ENCODE measurements at regions not wholly inside any gene's neighbourhood (a gene's known extent, or its start where the extent isn't known, plus 50 kb on each side); places are given as distances from the start of the nearest gene placed in this dataset.
"Not testable (repeated sequence)": the region's sequence is repeated elsewhere in the genome, so short reads cannot be mapped to it uniquely, and the experiment has no call there.

DNA sequence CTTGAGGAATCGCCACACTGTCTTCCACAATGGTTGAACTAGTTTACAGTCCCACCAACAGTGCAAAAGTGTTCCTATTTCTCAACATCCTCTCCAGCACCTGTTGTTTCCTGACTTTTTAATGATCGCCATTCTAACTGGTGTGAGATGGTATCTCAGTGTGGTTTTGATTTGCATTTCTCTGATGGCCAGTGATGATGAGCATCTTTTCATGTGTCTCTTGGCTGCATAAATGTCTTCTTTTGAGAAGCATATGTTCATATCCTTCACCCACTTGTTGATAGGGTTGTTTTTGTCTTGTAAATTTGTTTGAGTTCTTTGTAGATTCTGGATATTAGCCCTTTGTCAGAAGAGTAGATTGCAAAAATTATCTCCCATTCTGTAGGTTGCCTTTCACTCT lies 309.3 kb upstream of the NFIA start:
- TF ChIP-seq POLR2AphosphoS5, POLR2A (IDR thresholded peaks at IDR 0.05): not testable (repeated sequence)
- TF ChIP-seq, protein P1, sequence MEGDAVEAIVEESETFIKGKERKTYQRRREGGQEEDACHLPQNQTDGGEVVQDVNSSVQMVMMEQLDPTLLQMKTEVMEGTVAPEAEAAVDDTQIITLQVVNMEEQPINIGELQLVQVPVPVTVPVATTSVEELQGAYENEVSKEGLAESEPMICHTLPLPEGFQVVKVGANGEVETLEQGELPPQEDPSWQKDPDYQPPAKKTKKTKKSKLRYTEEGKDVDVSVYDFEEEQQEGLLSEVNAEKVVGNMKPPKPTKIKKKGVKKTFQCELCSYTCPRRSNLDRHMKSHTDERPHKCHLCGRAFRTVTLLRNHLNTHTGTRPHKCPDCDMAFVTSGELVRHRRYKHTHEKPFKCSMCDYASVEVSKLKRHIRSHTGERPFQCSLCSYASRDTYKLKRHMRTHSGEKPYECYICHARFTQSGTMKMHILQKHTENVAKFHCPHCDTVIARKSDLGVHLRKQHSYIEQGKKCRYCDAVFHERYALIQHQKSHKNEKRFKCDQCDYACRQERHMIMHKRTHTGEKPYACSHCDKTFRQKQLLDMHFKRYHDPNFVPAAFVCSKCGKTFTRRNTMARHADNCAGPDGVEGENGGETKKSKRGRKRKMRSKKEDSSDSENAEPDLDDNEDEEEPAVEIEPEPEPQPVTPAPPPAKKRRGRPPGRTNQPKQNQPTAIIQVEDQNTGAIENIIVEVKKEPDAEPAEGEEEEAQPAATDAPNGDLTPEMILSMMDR (IDR thresholded peaks at IDR 0.05): not testable (repeated sequence)

Data from breast epithelium (tissue), 3 donors.